ENCODE measurements at regions not wholly inside any gene's neighbourhood (a gene's known extent, or its start where the extent isn't known, plus 50 kb on each side); places are given as distances from the start of the nearest gene placed in this dataset.

GRCh38 chr3:59542276-59542675, 492.5 kb upstream of the CFAP20DC start:
- TF ChIP-seq CTCF (IDR thresholded peaks at IDR 0.05; ENCODE audit: poor library complexity) (no peak), EZH2 (IDR thresholded peaks at IDR 0.05; ENCODE audit: borderline replicate concordance) (no peak), EZH2phosphoT487 (IDR thresholded peaks at IDR 0.05; ENCODE audit: low read depth, severe bottlenecking, unreplicated experiment) (no peak)

Data from hepatocyte (in vitro differentiated cells).